SK-N-SH (cell line): ENCODE measurements at regions not wholly inside any gene's neighbourhood (a gene's known extent, or its start where the extent isn't known, plus 50 kb on each side); places are given as distances from the start of the nearest gene placed in this dataset.

Experiments
- CHD2 ChIP-seq: fragments of 150-350 bp; IDR thresholded peaks from 2 replicates; pipeline ENCODE4 v1.6.1; 2018; ENCODE audit warnings: low read length; ENCODE audit not compliant: partially characterized antibody
- CTCF ChIP-seq: fragments of 200-600 bp; sonication (generic); IDR thresholded peaks from 2 replicates; pipeline ENCODE4 v1.6.1; 2017; ENCODE audit warnings: antibody characterized with exemption, mild to moderate bottlenecking, moderate library complexity
- MAX ChIP-seq: IDR thresholded peaks from 2 replicates; pipeline ENCODE4 v1.4.0; 2012; ENCODE audit warnings: low read depth
- TCF12 ChIP-seq: IDR thresholded peaks from 2 replicates; pipeline ENCODE4 v1.4.0; 2012

GRCh38 chr17:36661047-36661666 lies 59.8 kb downstream of the MRM1 start:
- TF ChIP-seq CTCF = no peak
- no peak for TF ChIP-seq CHD2
- TF ChIP-seq MAX = no peak
- TF ChIP-seq TCF12 = no peak
